MCF 10A (cell line): ENCODE measurements at regions not wholly inside any gene's neighbourhood (a gene's known extent, or its start where the extent isn't known, plus 50 kb on each side); places are given as distances from the start of the nearest gene placed in this dataset.

Experiments used
- BruUV-seq: library from RNA; stranded (reverse); fragments of 400-500 nt; replicated peaks from 2 replicates; lab custom pipeline; 2021; lab: Mats Ljungman, UMichigan
- CTCF ChIA-PET: fragments of 300-600 bp; sonication (Branson Sonifier 250); formaldehyde crosslinking; extraction: SDS; loops from one replicate; lab custom pipeline; 2021; ENCODE audit warnings: antibody characterized with exemption, inconsistent platforms; lab: Yijun Ruan, JAX
- POLR2A ChIA-PET: fragments of 300-600, 350-650 bp; sonication (Branson Sonifier 250); formaldehyde crosslinking; extraction: SDS; loops from one replicate; lab custom pipeline; 2020; ENCODE audit warnings: antibody characterized with exemption, inconsistent platforms; lab: Yijun Ruan, JAX
- DNase-seq: peaks from one replicate; pipeline ENCODE4 v3.0.0-alpha.2; 2018; ENCODE audit not compliant: unreplicated experiment
- H3K27ac Mint-ChIP-seq: one replicate; pipeline ENCODE4 v1.8.0; 2022; ENCODE audit warnings: mild to moderate bottlenecking, low read depth, mixed read lengths; ENCODE audit not compliant: unreplicated experiment
- H3K27me3 Mint-ChIP-seq: one replicate; pipeline ENCODE4 v1.8.0; 2022; ENCODE audit warnings: mixed read lengths; ENCODE audit not compliant: insufficient read depth, unreplicated experiment
- H3K36me3 Mint-ChIP-seq: one replicate; pipeline ENCODE4 v1.8.0; 2022; ENCODE audit warnings: mild to moderate bottlenecking, moderate library complexity, mixed read lengths; ENCODE audit not compliant: insufficient read depth, unreplicated experiment
- H3K4me1 Mint-ChIP-seq: one replicate; pipeline ENCODE4 v1.8.0; 2022; ENCODE audit warnings: mixed read lengths; ENCODE audit not compliant: insufficient read depth, unreplicated experiment
- H3K4me3 Mint-ChIP-seq: one replicate; pipeline ENCODE4 v1.8.0; 2022; ENCODE audit warnings: mild to moderate bottlenecking, moderate library complexity, mixed read lengths; ENCODE audit not compliant: unreplicated experiment
- H3K9me3 Mint-ChIP-seq: one replicate; pipeline ENCODE4 v1.8.0; 2022; ENCODE audit warnings: mixed read lengths; ENCODE audit not compliant: unreplicated experiment
- intact Hi-C: fragments of 100-400 bp; cut with micrococcal nuclease; formaldehyde crosslinking; loops from 2 replicates; pipeline ENCODE4 v1.14.1; 2022
- TF ChIP-seq, protein P1 (sequence below): fragments of 200-600 bp; IDR thresholded peaks from one replicate; pipeline ENCODE4 v1.8.0; 2022; ENCODE audit warnings: antibody characterized with exemption, mild to moderate bottlenecking; ENCODE audit not compliant: unreplicated experiment

DNA sequence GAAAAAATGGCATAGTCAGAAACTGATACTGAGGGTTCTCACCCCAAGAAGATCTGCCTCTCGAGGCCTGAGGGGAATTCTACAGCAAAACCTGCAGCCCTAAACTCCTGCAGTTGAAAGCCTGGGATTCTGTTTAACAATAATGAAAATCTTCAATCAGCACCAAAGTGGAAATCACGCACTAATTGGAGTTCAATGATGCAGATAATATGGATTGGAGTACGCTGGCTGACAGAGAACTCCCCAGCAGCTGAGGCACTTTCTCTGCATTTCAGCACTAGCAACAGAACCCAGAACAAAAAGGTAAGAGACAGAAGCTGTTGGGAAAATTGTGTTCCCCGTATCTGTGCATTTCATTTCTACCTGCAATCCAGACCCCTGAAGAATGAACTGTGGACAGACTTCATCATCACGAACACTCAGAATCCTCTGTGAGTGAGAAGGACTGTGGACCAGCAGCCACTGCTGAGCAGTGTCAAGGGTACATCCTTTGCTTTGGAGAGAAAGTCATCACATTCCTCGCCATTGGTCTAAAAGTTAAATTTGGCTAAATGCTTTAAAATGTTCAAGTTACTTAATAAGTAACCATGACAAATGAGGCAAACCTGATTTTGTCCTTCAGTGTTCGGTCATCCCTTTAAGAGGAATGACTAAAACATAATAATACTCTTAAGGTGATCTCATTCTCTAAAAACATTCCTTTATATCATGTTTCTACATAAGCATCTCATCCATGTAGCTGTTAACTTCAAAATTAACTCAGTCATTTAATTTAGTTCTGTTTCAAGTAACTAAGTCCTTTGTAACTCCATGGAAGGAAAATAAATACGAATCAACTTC lies 126.1 kb downstream of the GAS1 start:
- Mint-ChIP-seq H3K27me3 (peaks cover 25% of the 10 kb centered on the region), H3K4me1 (no peaks in the 10 kb centered on the region), H3K27ac (no peak overlapping the region), H3K9me3 (peaks cover 8% of the 10 kb centered on the region), H3K4me3 (no peak overlapping the region), H3K36me3 (no peaks in the 10 kb centered on the region)
- ChIA-PET POLR2A (no interaction called here), CTCF (no interaction called here)
- TF ChIP-seq, protein P1, sequence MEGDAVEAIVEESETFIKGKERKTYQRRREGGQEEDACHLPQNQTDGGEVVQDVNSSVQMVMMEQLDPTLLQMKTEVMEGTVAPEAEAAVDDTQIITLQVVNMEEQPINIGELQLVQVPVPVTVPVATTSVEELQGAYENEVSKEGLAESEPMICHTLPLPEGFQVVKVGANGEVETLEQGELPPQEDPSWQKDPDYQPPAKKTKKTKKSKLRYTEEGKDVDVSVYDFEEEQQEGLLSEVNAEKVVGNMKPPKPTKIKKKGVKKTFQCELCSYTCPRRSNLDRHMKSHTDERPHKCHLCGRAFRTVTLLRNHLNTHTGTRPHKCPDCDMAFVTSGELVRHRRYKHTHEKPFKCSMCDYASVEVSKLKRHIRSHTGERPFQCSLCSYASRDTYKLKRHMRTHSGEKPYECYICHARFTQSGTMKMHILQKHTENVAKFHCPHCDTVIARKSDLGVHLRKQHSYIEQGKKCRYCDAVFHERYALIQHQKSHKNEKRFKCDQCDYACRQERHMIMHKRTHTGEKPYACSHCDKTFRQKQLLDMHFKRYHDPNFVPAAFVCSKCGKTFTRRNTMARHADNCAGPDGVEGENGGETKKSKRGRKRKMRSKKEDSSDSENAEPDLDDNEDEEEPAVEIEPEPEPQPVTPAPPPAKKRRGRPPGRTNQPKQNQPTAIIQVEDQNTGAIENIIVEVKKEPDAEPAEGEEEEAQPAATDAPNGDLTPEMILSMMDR: no peak
- no TSS peak for BruUV-seq
- DNase-seq: no peak
- intact Hi-C loops: no loop called here

DNA sequence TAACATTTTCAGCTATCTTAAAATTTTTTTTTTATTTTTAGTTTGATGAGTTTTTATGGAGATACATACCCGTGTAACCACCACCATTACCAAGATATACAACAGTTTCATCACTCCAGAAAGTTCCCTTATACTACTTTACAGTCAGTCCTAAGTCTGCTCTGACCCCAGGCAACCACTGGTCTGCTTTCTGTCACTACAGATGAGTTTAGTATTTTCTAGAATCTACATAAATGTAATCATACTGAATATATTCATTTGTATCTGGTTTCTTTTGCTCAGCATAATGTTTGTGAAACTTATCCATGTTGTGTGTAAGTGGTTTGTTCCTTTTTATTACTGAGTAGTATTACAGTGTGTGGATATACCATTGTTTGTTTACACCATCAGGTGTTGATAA lies 127.8 kb downstream of the GAS1 start:
- H3K36me3 Mint-ChIP-seq: no peaks in the 10 kb centered on the region
- ChIA-PET POLR2A (no interaction called here), CTCF (no interaction called here)
- no TSS peak for BruUV-seq
- no peaks in the 10 kb centered on the region for H3K4me1 Mint-ChIP-seq
- H3K9me3 Mint-ChIP-seq: peaks cover under 1% of the 10 kb centered on the region
- no peak for DNase-seq
- intact Hi-C loops: no loop called here
- TF ChIP-seq, protein P1: no peak
- no peak overlapping the region for H3K4me3 Mint-ChIP-seq
- H3K27me3 Mint-ChIP-seq: peaks cover 13% of the 10 kb centered on the region
- H3K27ac Mint-ChIP-seq: no peak overlapping the region

DNA sequence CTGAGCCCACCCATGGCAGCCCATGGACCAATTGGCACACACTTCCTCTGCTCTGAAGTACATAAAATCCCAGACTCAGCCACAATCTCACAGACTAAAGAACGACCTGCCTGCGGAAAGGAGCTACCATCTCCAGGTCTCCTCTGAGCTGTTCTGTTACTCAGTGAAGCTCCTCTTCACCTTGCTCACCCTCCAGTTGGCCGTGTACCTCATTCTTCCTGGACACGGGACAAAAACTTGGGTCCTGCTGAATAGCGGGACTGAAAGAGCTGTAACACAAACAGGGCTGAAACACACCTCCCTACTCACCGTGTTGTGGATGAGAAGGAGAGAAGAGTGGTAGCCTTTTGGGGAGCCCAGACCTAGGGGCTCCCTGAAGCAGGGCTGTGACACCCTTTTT lies 128.7 kb downstream of the GAS1 start:
- peaks cover 13% of the 10 kb centered on the region for H3K27me3 Mint-ChIP-seq
- no peak overlapping the region for H3K27ac Mint-ChIP-seq
- no TSS peak for BruUV-seq
- TF ChIP-seq, protein P1: no peak
- H3K4me1 Mint-ChIP-seq: no peaks in the 10 kb centered on the region
- no peak for DNase-seq
- no peaks in the 10 kb centered on the region for H3K9me3 Mint-ChIP-seq
- intact Hi-C loops: no loop called here
- H3K36me3 Mint-ChIP-seq: no peaks in the 10 kb centered on the region
- H3K4me3 Mint-ChIP-seq: no peak overlapping the region
- ChIA-PET POLR2A (no interaction called here), CTCF (interaction anchor here (1.2 kb wide), 1 partner anchor 26 kb away, joined by 4 read pairs; no protein-coding TSS in a partner anchor)

DNA sequence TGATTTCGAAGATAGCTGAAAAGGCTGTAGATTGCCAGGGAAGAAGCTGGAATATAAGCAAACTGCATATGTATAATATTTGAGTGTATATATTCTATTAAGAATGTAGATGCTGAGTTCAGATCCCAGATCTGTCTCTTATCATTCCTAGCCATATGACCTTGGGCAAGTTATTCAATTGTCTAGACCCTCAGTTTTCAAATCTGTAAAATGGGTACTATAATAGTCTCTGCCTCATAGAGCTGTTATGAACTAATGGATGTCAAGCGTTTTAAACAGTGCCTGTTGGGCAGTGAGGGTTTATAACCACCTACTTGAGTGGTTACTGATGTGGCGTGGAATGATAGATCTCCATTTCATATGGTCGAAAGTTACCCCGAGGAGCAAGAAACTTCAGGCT lies 130.4 kb downstream of the GAS1 start:
- no peak overlapping the region for H3K4me3 Mint-ChIP-seq
- no peaks in the 10 kb centered on the region for H3K36me3 Mint-ChIP-seq
- no TSS peak for BruUV-seq
- ChIA-PET CTCF (interaction anchor here (0.7 kb wide), 1 partner anchor 80 kb away, joined by 3 read pairs; no protein-coding TSS in a partner anchor), POLR2A (interaction anchor here (1.0 kb wide), 1 partner anchor 10 kb away, joined by 3 read pairs; no protein-coding TSS in a partner anchor)
- H3K27me3 Mint-ChIP-seq: peaks cover 2% of the 10 kb centered on the region
- no peak overlapping the region for H3K27ac Mint-ChIP-seq
- TF ChIP-seq, protein P1: no peak
- no peak for DNase-seq
- H3K9me3 Mint-ChIP-seq: no peaks in the 10 kb centered on the region
- no peaks in the 10 kb centered on the region for H3K4me1 Mint-ChIP-seq
- intact Hi-C loops: no loop called here
